Femur (tissue), 1 donor: ENCODE measurements at regions not wholly inside any gene's neighbourhood (a gene's known extent, or its start where the extent isn't known, plus 50 kb on each side); places are given as distances from the start of the nearest gene placed in this dataset.

Experiments used
- DNase-seq: peaks from one replicate; pipeline ENCODE4 v3.0.0-alpha.2; 2017

DNA sequence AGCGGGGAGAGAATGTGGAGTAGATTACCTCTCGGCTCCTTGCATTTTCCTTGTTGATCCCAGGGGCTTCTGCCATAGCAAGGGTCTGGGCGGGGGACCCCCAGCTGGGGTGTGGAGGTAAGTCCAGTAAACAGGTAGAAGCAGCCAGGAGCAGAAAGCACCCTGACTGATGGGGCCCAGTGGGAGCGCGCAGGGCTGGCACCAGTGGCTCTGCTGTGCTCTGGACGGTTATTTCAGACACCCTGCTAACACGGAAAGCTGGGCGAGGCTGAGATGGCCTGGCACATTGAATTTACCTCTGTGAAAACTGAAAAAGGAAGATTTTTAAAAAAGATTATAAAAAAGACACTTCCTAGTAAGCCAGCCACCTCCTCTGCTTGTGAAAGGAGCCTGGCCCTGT, 88.4 kb upstream of the CALM2 start:
- DNase-seq: no peak

DNA sequence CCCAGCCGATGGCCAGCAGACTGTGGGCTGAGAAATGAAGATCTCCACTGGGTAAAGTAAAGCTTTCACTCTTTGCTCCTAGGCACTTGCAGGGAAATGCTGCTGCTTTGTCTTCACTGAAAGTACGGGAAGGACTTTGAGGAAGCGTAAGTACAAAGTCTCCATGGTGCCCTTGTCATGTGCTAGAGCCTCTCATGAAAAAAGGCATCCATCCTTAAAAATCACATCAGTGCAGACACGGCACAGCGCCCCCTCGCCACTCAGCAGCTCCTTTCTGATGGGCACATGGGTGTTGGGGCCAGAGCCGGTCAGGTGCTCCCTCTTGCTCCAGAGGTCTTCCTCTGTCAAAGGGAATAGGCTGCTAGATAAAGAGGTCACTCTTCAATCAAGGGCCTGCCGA, 87.8 kb upstream of the CALM2 start:
- DNase-seq: no peak

DNA sequence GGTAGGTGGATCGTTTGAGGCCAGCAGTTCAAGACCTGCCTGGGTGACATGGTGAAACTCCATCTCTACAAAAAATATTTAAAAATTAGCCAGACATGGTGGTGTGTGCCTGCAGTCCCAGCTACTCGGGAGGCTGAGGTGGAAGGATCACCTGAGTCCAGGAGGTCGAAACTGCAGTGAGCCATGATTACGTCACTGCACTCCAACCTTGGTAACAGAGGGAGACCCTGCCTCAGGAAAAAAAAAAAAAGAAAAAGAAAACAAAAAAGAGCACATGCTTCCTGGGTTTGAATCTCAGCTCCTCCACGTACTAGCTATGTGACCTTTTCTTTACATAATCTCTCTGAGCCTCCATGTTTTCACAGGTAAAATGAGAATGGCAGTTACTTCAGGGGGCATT, 86.3 kb upstream of the CALM2 start:
- no peak for DNase-seq

DNA sequence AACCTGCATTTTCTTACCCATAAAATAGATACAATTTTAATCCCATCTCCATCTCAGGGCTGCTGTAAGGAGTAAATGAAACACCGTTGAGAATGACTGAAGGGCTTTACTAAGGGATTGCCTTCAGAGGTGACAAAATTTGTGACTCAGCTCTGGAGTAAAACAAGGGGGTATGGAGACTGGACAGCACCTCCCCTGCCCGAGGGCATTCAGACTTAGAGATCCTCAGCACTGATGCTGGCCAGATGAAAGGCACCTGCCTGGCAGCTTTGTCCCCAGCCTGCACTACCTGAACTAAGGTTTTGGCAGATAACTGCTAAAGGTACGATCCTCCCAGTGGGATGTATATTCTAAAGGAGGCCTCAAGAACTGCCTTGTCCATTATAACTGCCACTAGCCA, 84.7 kb upstream of the CALM2 start:
- DNase-seq: no peak

DNA sequence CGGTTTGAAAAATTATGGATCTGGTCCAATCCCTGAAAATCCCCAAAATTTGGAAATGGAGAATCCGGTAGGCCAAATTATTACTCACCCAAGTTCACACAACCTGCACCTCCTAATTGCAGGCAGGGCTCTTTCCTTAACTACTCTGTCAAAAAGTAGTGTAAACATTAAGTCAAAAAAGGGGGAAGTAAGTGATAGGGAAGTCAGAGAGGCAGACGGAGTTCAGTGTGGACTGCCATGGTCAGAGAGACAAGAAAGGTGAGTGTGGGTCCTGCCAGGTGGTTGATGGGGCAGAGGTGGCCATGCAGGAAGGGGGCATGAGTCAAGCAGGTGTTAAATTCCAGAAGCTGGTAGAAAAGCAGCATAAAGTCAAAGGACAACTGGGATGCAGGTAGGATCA, 83.5 kb upstream of the CALM2 start:
- no peak for DNase-seq

DNA sequence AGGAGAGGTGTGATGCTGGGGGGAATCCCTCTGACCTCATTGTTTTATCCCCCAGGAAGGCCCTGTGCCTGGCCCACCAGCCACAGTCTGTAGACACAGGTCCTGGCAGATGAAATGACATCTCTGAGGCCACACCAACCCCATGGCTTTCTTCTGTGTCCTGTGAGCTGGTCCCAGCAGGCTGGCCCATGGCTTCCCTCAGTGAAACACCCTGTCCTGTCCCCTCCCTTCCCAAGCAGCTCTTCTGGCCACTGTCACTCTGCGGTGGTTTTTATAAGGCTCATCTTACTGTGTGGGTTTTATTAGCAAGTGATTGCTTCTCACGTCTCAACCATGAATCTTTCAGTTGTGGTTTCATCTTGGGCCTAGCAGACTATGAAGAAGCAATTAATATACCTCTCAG, 81.6 kb upstream of the CALM2 start:
- DNase-seq: no peak

DNA sequence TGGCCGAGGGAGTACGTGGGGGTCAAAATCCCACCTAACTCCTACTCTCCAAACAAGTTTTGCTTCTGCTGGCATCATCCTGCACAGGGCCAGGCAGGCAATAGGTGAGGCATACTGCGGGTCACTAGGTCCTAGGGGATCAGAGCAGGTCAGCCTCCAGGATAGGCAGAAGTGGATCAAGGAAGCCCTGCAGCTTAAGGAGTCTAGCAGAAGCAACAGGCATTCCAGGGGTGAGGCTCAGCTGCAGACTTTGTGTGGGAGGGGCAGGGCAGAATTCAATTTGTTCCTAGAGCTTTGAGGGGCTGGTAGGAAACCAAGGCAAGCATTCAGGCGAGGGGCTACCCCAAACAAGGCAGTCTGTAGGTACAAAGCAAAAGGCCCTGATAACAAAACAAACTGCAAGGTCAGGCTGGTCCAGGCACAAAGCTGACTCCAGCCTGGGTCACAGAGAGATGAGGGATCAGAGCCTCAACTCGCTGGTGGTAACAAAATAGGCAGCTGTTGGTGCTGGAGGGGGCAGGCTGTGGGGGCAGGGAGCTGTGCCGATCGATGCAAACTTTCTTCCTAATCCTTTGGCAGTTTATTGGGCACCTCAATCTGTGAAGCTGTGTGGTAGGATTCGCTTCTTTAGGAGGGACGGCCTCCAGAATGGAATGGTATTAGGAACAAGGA, 80.2 kb upstream of the CALM2 start:
- no peak for DNase-seq

DNA sequence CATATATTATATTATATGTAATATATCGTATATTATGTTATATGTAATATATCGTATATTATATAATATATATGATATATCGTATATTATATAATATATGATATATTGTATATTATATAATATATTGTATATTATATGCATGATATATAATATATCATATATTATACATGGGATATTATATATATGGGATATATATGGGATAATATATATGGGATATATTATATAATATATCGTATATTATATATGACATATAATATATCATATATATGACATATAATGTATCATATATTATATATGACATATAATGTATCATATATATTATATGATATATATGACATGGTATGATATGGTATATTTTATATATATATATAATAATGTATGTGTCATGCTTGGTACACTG, 79.5 kb upstream of the CALM2 start:
- DNase-seq: no peak

DNA sequence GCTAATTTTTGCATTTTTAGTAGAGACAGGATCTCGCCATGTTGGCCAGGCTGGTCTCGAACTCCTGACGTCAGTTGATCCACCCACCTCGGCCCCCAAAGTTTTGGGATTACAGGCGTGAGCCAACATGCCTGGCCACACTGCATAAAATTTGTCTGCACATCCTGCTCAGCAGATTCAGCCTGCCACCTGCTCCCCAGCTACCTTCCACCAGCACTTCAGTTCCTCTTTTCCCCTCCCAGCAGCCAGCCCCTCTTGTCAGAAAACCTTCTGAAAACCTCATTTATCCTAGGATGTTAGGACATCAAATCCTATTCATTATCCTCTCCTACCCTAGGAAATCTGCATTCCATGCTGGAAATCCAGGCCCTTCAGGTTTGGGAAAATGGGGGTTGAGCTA, 78.2 kb upstream of the CALM2 start:
- DNase-seq: no peak

DNA sequence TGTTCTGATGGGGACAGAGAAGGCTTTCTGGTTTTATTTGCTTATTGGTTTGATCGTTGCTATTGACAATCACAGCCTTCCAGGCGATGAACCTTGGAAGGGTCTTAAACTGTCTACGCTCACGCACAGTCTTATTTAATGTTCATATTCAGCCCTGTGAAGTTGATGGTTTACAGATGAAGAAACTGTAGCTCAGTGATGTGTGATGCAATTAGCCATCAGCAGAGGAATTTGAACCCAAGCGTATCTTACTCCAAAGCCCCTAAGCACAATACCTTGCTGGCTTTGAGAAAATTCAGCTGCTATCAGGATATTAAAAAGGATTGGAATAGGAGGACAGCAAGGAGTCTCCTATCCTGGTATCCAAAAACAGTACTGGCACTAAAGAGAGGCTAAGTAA, 77.1 kb upstream of the CALM2 start:
- no peak for DNase-seq

DNA sequence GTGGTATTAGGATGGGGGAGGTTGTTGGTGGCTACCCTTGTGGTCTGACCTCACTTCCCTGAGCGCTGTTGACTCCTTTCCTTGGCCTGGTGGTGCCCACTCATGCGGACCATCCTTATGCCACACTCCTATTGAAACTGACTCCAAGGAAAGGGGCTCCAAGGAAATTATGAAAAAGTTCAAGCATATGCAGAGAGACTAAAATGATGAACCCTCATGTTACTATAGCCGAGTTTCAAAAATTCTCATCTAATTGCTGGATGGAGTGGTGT, 75.0 kb upstream of the CALM2 start:
- no peak for DNase-seq

DNA sequence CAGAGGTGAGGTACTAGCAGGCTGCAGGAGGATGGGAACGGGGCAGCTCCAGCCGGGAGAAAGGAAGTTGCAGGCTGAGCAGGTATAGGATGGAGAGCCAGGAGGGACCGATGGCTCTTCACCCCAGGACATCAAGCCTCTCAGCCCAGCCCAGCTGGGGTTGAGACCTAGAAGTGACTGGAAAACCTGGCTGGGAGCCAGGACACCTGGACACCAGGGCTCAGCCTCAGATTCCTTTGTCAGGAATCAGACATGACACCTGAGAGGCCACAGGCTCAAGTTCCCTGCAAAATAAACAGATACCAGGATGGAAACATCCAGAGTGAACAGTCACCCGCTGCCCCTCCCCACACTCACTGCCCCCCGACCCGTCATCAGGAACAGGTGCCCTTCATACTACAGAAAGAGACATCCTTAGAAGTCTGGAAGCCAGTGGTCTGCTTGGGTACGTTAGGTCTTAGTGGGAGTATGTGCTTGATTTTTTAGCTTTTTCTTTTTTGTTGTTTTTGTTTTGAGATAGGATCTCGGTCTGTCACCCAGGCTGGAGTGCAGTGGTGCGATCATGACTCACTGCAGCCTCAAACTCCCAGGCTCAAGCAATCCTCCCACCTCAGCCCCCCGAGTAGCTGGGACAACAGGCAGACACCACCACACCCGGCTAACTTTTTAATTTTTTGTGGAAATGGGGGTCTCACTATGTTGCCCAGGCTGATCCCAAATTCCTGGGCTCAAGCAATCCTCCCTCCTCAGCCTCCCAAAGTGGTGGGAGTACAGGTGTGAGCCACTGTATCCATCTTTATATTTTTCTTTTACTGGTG, 74.5 kb upstream of the CALM2 start:
- DNase-seq: no peak

DNA sequence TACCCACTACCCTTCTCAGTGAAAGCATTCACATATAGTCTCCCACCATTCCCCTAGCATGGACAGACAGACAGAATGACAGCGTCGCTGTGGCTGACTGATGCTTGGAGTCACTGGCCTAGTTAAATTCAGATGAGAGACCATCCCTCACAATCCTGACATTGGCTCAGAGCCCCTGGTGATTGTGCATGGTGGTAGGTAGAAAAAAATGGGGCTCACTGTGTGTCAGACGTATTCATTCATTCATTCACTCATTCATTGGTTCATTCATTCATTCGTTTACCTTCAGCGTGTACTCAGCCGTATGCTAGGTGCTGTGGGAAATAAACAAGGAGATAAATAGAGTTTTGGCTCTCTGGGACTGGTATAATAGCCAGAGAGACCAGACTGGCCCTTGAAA, 73.6 kb upstream of the CALM2 start:
- no peak for DNase-seq

DNA sequence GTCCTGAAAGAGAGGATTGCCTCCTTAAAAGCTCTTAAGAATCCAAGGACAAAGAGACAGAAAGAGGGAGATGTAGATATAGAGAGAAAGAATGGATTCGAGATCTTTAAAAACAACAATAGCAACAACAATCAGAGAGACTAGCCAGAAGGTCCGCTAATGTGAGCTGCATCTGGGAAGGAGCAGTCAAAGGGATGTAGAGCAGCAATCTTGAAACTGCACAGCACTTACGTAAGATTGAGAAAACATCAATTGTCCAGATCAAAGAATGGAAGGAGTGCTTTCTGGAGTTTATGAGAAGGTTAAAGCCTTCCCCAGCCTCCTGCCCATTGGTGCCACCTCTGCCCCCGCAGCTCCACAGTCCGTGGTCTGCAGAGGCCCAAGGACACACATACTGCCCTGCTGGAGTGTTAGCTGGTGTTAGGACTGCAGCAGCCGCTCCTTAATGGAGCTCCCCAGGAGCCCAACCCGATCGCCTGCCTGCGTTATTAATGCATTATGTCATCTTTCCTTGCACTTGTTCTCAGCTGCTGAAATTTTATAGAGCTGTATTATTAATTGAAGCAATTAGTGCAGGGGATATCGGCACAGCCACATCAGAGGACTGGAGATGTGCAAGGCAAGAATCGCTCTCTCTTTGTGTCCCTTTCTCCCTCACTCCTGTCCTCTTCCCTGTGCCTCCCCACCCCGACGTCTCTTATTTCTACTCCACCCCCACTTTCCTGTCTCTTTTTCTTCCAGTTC, 73.0 kb upstream of the CALM2 start:
- no peak for DNase-seq

DNA sequence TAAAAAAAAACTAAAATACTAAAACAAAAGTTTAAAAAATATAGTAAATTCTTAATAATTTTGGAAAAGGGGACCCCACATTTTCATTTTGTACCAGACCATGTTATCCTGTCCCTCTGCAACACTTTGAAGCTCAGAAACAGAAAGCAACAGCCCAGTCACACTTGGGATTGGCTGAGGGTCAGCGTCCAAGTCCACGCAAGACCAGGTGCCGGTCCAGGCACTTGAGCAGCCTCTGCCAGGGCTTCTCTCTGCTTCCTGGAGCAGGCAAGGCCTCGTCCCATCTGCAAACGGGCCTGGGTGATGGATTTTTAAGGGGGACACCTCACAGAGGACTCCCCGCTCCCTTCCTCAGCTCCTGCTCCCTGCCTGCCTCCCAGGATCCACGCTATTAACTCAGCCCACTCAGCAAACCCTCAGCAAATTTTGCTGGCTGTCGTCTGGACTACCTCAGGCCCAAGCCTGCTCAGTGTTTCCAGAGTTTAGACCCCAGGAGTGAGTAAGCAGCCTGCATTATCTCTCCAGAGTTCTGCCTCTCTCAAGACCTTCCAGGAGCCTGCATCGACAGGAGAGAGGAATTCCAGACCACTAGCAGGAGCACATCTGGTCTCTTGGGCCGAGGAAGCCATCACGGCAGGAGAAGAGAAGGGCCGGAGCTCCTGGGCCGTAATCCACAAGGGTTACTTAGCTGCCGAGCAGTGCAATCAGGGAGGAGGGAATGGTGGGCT, 67.4 kb upstream of the CALM2 start:
- no peak for DNase-seq

DNA sequence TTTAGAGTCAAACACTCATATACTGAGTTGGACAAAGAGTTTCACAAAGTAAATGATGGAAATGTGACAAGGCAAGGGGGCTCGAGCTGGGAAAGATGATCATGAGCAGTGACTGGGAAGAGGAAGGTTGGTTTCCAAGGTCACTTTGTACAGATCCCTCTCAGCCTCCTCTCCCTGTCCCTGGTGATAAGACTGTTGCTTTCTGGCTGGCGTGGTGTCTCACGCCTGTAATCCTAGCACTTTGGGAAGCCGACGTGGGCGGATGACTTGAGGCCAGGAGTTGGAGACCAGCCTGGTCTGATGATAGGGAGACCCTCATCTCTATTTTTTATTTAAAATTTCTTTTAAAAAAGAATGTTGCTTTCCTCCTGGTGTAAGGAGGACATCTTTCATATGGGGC, 65.4 kb upstream of the CALM2 start:
- DNase-seq: no peak

DNA sequence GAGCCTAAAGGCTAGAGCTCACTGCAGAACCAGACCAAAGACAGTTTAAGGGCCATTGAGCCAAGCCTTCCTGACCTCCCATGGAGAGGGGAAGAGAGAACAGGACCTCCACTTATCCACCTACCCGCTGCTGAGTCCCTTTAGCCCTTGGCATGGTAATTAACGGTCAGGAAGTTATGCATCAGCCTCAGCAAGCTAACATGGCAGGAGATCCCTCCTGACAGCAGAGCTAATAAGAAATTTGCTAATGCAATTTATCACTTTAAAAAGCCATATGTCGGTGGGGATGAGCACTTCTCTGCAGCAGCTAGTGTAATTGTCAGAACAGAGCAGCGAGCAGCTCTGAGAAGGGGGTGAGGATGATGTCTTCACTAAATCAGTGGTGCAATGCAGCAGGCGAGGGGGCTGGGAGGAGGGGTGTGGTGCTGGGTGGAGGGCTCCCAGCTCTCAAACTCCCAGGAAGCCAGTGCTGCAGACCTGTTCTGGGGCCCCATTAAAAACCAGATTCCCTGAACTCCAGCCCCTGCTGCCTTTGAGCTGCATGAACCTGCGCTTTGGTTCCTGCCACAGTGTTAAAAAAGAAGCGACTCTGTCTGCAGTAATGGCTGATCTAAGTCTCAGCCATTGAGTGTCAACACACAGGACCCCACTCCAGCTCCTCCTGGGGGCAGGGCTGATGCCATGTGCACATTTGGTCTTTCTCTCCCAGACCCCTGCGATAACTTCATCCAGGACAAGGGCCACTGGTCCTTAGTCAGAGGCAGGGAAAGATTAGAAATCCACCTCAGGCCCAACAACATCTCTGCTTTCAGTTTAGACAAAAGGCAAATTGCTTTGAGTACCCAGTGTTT, 63.0 kb upstream of the CALM2 start:
- no peak for DNase-seq

DNA sequence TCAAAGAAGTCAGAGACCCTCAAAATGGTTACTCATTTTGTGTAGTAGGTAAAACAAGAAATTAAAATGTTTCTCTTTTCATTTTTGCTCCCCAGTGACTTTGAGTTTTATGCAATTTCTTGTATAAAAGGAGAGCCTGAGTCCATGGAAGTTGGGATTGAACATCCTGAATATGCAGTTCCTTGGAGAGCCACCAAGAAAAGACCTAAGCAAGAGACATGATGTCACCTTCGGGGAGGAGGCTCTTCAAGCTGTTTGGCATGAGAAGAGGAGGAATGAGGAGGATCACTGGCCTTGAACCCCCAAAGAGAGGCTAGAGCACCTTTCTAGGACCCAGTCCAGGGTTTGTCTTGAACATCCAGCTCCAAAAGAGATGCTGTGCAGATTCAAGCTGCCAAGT, 62.3 kb upstream of the CALM2 start:
- no peak for DNase-seq

DNA sequence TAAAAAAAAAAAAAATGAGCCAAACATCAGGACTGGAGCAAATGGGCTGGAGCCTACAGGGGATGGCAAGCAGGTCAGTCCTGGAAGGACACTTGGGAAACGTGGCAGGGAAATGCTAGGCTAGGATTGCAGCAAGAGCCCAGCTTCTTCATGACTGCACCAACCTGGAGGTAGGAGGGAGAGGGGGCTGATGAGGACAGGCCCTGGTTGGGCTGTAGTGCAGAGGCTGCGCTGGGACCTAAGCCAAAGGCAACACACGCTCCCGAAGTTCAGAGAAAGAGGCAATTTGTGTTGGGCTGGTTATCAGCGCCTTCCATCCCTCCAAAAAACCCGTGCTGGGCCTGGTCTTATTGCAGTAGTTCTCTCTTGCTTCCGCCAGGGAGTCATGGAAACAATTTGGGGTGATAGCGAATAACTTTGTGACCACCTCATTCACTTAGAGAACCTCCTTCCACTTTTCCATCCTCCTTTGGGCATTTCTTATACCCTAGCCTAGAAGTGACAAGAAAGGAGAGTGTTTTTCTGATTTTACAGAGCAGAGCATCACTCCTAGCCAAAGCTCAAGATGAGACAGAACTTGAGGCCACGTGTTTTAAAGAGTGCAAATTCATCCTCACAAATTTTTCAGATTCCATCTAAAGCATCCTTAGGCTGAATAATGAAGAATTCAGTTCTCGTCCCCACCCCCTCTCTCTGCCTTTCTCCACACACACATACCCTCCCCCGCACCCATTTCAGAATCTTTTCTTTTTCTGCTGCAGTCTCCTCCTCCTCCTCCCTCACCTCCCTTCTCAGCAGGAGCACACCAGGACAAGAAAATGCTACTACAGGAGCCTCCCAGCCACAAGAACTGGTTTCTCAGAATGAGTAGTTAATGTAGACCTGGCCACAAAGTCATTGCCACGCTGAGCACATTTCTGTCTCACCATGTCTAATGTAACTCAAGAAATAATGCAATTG, 61.3 kb upstream of the CALM2 start:
- DNase-seq: peak; percentile 77

DNA sequence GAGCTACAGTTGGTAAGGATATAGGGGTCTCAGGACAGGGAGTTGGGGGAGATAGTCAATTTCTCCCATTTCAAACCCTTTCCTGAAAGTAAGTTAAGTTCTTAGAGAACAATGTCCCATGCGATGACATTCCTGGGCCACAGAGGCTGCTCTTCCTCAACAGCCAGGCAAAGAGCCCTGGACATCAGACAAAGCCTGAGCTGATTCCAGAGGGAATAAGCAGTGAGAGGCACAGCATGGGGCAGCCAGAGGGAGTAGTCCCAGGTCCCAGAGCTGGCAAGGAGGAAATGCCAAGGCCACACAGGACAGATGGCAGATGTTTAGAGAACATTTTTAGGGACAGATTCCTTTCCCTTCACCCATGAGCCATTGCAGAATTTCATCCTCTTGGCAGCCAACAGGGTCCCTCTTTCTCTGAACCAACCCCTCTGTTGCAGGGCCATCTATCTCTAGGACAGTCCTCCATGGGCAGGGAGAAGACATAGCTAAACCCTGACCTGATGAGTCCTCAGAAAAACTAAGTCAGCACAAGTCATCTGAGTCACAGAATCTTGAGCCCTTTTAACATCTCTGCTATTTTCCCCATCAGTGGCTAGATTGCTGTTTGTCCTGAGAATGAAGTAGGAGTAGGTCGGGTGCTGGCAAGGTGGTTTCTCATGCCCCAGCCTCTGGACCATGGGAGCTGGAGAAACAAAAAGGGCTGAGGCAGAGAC, 60.3 kb upstream of the CALM2 start:
- no peak for DNase-seq

DNA sequence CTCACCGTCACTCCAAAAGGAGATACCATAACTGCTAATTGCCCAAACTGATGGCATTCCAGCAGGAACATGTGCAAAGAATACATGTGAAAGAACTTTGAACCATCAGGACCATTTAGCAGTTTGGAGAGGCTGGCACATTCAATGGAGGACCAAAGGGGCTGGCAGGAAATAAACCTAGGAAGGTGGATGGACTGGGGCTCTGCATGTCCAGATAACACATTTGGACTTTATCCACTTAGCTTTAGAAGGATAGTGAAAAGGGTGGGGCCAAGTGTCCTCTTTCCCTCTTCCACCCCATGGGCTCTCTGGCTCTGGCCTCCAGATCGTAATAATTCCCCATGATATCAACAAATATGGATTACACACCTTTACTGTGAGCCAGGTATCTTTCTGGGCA, 58.8 kb upstream of the CALM2 start:
- DNase-seq: no peak
